MM.1S (cell line): ENCODE measurements at regions not wholly inside any gene's neighbourhood (a gene's known extent, or its start where the extent isn't known, plus 50 kb on each side); places are given as distances from the start of the nearest gene placed in this dataset.

Experiments used
- CTCF ChIP-seq: fragments of 300-600 bp; sonication (generic); IDR thresholded peaks from 2 replicates; pipeline ENCODE4 v1.5.1; 2016; ENCODE audit warnings: antibody characterized with exemption, low read length, mixed read lengths
- EZH2 ChIP-seq: fragments of 300-600 bp; sonication (generic); optimal IDR thresholded peaks from 2 replicates; pipeline ENCODE3; 2017; ENCODE audit warnings: low read depth, mild to moderate bottlenecking, antibody characterized with exemption, low read length, mixed read lengths
- EZH2phosphoT487 ChIP-seq: fragments of 300-600 bp; sonication (generic); IDR thresholded peaks from 2 replicates; pipeline ENCODE4 v1.6.1; 2018; ENCODE audit warnings: antibody characterized with exemption, low read length

GRCh38 chr1:61623852-61624251, 101.1 kb downstream of the TM2D1 start:
- no peak for TF ChIP-seq EZH2phosphoT487
- TF ChIP-seq CTCF = no peak
- no peak for TF ChIP-seq EZH2
